ENCODE measurements at regions not wholly inside any gene's neighbourhood (a gene's known extent, or its start where the extent isn't known, plus 50 kb on each side); places are given as distances from the start of the nearest gene placed in this dataset.

DNA sequence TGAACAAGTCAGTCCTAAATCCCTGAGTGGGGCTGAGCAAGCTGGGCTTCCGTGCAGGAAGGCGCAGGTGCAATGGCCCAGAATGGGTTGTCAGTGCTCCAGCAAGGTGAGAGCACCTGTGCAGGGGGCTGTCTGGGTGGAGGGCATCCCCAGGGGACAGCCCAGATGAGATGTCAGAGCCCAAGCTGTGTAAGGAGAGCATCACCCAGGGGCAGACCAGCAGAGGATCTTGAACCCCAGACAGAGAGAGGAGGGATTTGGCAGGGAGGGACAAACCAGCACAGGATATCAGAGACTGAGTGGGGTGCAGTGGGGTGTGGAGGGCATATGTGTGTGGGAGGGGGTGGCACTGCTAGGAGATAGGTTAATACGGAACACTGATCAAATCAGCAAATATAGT lies 114.9 kb upstream of the TMEM45B start:
- WGBS, 5 donors = 75 to 86% (median 82%) methylated on average over 3 of the region's 3 CpGs
- TF ChIP-seq POLR2A (IDR thresholded peaks at IDR 0.05) (no peak), EP300 (IDR thresholded peaks at IDR 0.05) (no peak), POLR2AphosphoS5 (IDR thresholded peaks at IDR 0.05) (no peak)
- TF ChIP-seq, protein P1, sequence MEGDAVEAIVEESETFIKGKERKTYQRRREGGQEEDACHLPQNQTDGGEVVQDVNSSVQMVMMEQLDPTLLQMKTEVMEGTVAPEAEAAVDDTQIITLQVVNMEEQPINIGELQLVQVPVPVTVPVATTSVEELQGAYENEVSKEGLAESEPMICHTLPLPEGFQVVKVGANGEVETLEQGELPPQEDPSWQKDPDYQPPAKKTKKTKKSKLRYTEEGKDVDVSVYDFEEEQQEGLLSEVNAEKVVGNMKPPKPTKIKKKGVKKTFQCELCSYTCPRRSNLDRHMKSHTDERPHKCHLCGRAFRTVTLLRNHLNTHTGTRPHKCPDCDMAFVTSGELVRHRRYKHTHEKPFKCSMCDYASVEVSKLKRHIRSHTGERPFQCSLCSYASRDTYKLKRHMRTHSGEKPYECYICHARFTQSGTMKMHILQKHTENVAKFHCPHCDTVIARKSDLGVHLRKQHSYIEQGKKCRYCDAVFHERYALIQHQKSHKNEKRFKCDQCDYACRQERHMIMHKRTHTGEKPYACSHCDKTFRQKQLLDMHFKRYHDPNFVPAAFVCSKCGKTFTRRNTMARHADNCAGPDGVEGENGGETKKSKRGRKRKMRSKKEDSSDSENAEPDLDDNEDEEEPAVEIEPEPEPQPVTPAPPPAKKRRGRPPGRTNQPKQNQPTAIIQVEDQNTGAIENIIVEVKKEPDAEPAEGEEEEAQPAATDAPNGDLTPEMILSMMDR (IDR thresholded peaks at IDR 0.05) = no peak
- H3K27ac ChIP-seq = no peak overlapping the region
- intact Hi-C loops (cut with DNase I; ENCODE audit: low total_unique reads) = no loop called here
- no peaks in the 10 kb centered on the region for H3K36me3 ChIP-seq
- H3K27me3 ChIP-seq = peaks cover 0 to 23% (median 0%) of the 10 kb centered on the region in 3 donors
- H3K4me3 ChIP-seq = no peak overlapping the region
- peaks cover 0 to 15% (median 5%) of the 10 kb centered on the region in 4 donors for H3K4me1 ChIP-seq
- H3K9me3 ChIP-seq = no peaks in the 10 kb centered on the region
- no peak for DNase-seq

DNA sequence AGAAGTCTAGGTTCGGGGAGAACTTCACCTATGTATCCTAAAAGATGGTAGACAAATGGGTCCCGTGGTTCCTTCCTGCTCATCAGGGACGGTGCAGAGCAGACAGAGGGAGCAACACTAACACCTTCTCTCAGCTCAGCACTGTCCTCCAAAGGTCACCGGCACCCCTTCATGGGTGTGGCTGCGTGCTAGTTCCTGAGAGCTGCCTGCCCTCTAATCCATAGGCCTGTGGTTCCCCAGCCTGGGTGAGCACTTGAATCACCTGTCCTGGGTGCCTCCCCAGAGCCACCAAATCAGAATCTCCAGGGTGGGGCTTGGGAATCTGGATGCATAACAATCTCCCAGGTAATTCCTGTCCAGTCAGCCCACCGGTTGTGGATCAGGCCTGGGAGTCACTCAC lies 113.9 kb upstream of the TMEM45B start:
- no peak overlapping the region for H3K27ac ChIP-seq
- WGBS, 5 donors = 82 to 98% (median 88%) methylated on average over 6 of the region's 6 CpGs
- no peaks in the 10 kb centered on the region for H3K36me3 ChIP-seq
- H3K4me1 ChIP-seq = peaks cover 0 to 9% (median 2%) of the 10 kb centered on the region in 4 donors
- intact Hi-C loops (cut with DNase I; ENCODE audit: low total_unique reads) = no loop called here
- H3K4me3 ChIP-seq = no peak overlapping the region
- no peaks in the 10 kb centered on the region for H3K9me3 ChIP-seq
- no peak for DNase-seq
- TF ChIP-seq POLR2A (IDR thresholded peaks at IDR 0.05) (no peak), EP300 (IDR thresholded peaks at IDR 0.05) (no peak), POLR2AphosphoS5 (IDR thresholded peaks at IDR 0.05) (no peak)
- TF ChIP-seq, protein P1 (IDR thresholded peaks at IDR 0.05) = no peak
- H3K27me3 ChIP-seq = peaks cover 0 to 23% (median 0%) of the 10 kb centered on the region in 3 donors

DNA sequence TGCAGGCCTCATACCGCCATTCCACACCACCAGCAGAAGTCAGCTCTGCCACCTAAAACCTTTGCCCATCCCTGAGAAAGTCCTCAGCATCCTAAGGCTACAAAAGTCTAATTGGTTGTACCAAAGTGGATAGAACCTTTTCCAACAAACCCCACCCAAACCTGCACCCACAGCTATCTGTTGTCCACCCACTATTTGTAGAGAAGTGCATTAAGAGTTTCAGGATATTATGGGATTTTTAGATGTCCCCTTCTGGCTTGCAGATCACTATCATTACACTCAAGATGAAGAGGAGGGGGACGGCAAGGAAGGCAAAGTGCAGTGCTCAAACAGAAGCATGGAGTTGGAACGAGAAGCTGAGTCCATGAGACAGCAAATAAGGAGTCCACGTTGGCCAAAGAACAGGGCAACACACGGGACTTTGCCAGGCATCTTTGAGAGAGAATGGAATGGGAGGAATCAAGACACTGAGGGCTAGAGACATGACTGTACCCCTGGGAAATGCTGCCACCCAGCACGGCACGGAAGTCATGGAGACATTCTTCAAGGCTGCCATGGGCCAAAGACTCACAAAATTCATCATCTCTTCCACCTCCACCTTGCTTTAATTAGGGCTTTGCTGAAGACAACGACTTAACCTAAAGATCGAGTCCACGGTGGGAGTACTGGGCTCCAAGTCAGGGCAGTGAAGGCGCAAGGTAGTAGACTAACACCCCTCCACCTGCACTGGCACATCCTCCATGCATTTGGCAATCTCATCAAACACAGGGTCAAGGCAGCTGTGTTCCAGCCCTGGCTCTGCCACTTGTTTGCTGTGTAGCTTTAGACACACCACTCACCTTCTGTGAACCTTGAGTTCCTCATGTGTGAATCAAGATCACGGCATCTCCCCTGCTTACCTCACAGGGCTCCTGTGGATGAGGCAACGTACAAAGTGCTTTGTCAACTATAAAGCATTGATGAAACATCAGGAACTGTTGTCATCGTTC lies 112.9 kb upstream of the TMEM45B start:
- Histone ChIP-seq H3K4me3 (no peak overlapping the region), H3K27me3 (peaks cover 0 to 23% (median 0%) of the 10 kb centered on the region in 3 donors), H3K27ac (no peak overlapping the region), H3K36me3 (no peaks in the 10 kb centered on the region), H3K9me3 (no peaks in the 10 kb centered on the region), H3K4me1 (peaks cover 0 to 9% (median 2%) of the 10 kb centered on the region in 4 donors)
- DNase-seq = no peak
- TF ChIP-seq POLR2AphosphoS5 (IDR thresholded peaks at IDR 0.05) = no peak
- no peak for TF ChIP-seq EP300 (IDR thresholded peaks at IDR 0.05)
- TF ChIP-seq, protein P1 (IDR thresholded peaks at IDR 0.05) = no peak
- TF ChIP-seq POLR2A (IDR thresholded peaks at IDR 0.05) = no peak
- WGBS, 5 donors = 87 to 90% (median 90%) methylated on average over 14 of the region's 14 CpGs
- intact Hi-C loops (cut with DNase I; ENCODE audit: low total_unique reads) = no loop called here

DNA sequence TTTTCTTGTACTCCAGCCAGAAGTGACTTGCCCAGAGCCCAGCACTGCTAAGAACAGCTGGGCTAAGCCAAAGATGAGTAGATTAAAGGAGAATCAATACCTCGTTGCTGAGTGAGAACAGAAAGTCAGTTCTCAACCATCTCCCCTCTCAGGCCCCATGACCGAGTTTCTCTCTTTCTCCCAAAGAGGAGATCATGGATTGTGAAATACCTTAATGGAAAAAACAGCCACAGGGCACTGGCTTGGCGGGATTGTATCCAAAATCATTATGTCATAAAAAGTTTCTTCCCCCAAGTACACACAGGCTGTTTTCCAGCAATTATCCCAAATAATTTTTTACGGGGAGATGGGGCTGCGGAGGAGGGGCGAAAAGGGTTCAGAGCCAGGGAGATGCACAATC lies 111.8 kb upstream of the TMEM45B start:
- intact Hi-C loops (cut with DNase I; ENCODE audit: low total_unique reads) = no loop called here
- 64 to 82% (median 73%) methylated on average over 6 of the region's 6 CpGs for WGBS, 5 donors
- Histone ChIP-seq H3K9me3 (no peaks in the 10 kb centered on the region), H3K27me3 (peaks cover 0 to 23% (median 0%) of the 10 kb centered on the region in 3 donors), H3K27ac (no peak overlapping the region), H3K4me3 (no peak overlapping the region), H3K4me1 (peaks cover 0 to 9% (median 2%) of the 10 kb centered on the region in 4 donors), H3K36me3 (no peaks in the 10 kb centered on the region)
- DNase-seq = no peak
- TF ChIP-seq, protein P1 (IDR thresholded peaks at IDR 0.05) = no peak
- TF ChIP-seq POLR2AphosphoS5 (IDR thresholded peaks at IDR 0.05) (no peak), POLR2A (IDR thresholded peaks at IDR 0.05) (no peak), EP300 (IDR thresholded peaks at IDR 0.05) (no peak)

All from stomach (tissue), 8 donors.